ENCODE measurements at regions not wholly inside any gene's neighbourhood (a gene's known extent, or its start where the extent isn't known, plus 50 kb on each side); places are given as distances from the start of the nearest gene placed in this dataset.

DNA sequence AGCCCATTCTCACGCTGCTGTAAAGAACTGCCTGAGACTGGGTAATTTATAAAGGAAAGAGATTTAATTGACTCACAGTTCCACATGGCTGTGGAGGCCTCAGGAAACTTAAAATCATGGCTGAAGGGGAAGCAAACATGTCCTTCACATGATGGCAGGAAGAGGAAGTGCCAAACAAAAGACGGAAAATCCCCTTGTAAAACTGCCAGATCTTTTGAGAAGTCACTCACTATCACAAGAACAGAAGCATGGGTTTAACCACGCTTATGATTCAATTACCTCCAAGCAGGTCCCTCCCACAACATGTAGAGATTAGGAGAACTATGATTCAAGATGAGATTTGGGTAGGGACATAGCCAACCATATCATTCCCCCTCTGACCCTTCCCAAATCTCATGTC, 335.5 kb downstream of the IL15 start:
- CTCF ChIA-PET = no interaction called here
- TF ChIP-seq CTCF (conservative IDR thresholded peaks at IDR 0.05) = no peak
- no peak for TF ChIP-seq EZH2 (IDR thresholded peaks at IDR 0.05; ENCODE audit: low read depth)
- no peak for DNase-seq
- Histone ChIP-seq H3K4me3 (no peak overlapping the region), H3K27me3 (ENCODE audit: insufficient read depth, low read depth) (no peaks in the 10 kb centered on the region), H2AFZ (no peak overlapping the region), H3F3A (ENCODE audit: insufficient read depth, low read depth) (no peaks in the 10 kb centered on the region), H3K79me2 (ENCODE audit: low read depth) (no peaks in the 10 kb centered on the region), H3K9me2 (ENCODE audit: insufficient read depth) (no peaks in the 10 kb centered on the region), H4K20me1 (ENCODE audit: insufficient read depth) (no peaks in the 10 kb centered on the region), H3K9me3 (ENCODE audit: insufficient read depth, low read depth) (no peaks in the 10 kb centered on the region), H3K4me1 (replicated peaks; ENCODE audit: insufficient read depth) (no peaks in the 10 kb centered on the region), H3K27ac (no peak overlapping the region), H3K36me3 (ENCODE audit: low read depth) (no peaks in the 10 kb centered on the region), H3K4me2 (no peak overlapping the region)
- intact Hi-C loops (cut with micrococcal nuclease; ENCODE audit: unreplicated experiment) = no loop called here
- BruUV-seq (replicated peaks) = no TSS peak
- POLR2A ChIA-PET (ENCODE audit: unreplicated experiment) = no interaction called here

DNA sequence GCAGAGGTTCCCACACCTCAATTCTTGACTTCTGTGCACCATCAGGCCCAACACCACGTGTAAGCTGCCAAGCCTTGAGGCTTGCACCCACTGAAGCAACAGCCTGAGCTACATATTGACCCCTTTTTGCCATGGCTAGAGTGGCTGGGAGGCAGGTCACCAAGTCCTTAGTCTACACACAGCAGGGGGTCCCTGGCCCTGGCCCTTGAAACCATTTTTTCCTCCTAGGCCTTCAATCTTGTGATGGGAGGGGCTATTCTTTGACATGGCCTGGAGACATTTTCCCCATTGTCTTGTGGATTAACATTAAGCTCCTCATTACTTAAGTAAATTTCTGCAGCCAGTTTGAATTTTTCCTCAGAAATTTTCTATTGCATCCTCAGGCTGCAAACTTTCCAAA, 336.6 kb downstream of the IL15 start:
- Histone ChIP-seq H3K4me2 (no peak overlapping the region), H3K79me2 (ENCODE audit: low read depth) (no peaks in the 10 kb centered on the region), H3K9me2 (ENCODE audit: insufficient read depth) (no peaks in the 10 kb centered on the region), H3K9me3 (ENCODE audit: insufficient read depth, low read depth) (no peaks in the 10 kb centered on the region), H4K20me1 (ENCODE audit: insufficient read depth) (no peaks in the 10 kb centered on the region), H3K27me3 (ENCODE audit: insufficient read depth, low read depth) (no peaks in the 10 kb centered on the region), H3K4me3 (no peak overlapping the region), H2AFZ (no peak overlapping the region), H3F3A (ENCODE audit: insufficient read depth, low read depth) (no peaks in the 10 kb centered on the region), H3K36me3 (ENCODE audit: low read depth) (no peaks in the 10 kb centered on the region), H3K4me1 (replicated peaks; ENCODE audit: insufficient read depth) (no peaks in the 10 kb centered on the region), H3K27ac (no peak overlapping the region)
- no peak for DNase-seq
- intact Hi-C loops (cut with micrococcal nuclease; ENCODE audit: unreplicated experiment) = no loop called here
- POLR2A ChIA-PET (ENCODE audit: unreplicated experiment) = no interaction called here
- TF ChIP-seq EZH2 (IDR thresholded peaks at IDR 0.05; ENCODE audit: low read depth) (no peak), CTCF (conservative IDR thresholded peaks at IDR 0.05) (no peak)
- CTCF ChIA-PET = no interaction called here
- no TSS peak for BruUV-seq (replicated peaks)
